A673 (cell line): ENCODE measurements at regions not wholly inside any gene's neighbourhood (a gene's known extent, or its start where the extent isn't known, plus 50 kb on each side); places are given as distances from the start of the nearest gene placed in this dataset.

ENCODE experiments used
- BruUV-seq: library from RNA; stranded (reverse); fragments of 400-500 nt; replicated peaks from 2 replicates; lab custom pipeline; 2021; lab: Mats Ljungman, UMichigan
- CTCF ChIA-PET: fragments of 300-600 bp; sonication (Branson Sonifier 250); formaldehyde crosslinking; loops from one replicate; lab custom pipeline; 2022; ENCODE audit warnings: antibody characterized with exemption; lab: Charles Lee
- POLR2A ChIA-PET: fragments of 300-600 bp; sonication (Branson Sonifier 250); formaldehyde crosslinking; loops from one replicate; lab custom pipeline; 2022; ENCODE audit warnings: antibody characterized with exemption; ENCODE audit not compliant: low non-redundant PET; lab: Charles Lee
- DNase-seq: peaks from one replicate; pipeline ENCODE4 v3.0.0-alpha.2; 2015; ENCODE audit warnings: low spot score
- H3K27ac ChIP-seq: fragments of 200-600 bp; sonication (generic); 2 replicates; pipeline ENCODE4 v1.5.1; 2016; ENCODE audit warnings: mixed run types, low read depth, mild to moderate bottlenecking, mixed read lengths, antibody characterized with exemption, low read length; ENCODE audit not compliant: poor library complexity, severe bottlenecking
- H3K27me3 ChIP-seq: fragments of 200-600 bp; sonication (generic); replicated peaks from 2 replicates; pipeline ENCODE4 v1.6.1; 2017; ENCODE audit warnings: mixed run types, low read depth, mild to moderate bottlenecking, mixed read lengths, antibody characterized with exemption, low read length; ENCODE audit not compliant: insufficient read depth, poor library complexity
- H3K36me3 ChIP-seq: fragments of 200-600 bp; sonication (generic); 2 replicates; pipeline ENCODE4 v1.6.1; 2016; ENCODE audit warnings: mixed run types, mild to moderate bottlenecking, mixed read lengths, antibody characterized with exemption, low read length; ENCODE audit not compliant: insufficient read depth, poor library complexity, severe bottlenecking
- H3K4me1 ChIP-seq: fragments of 200-600 bp; sonication (generic); 2 replicates; pipeline ENCODE4 v1.6.1; 2017; ENCODE audit warnings: mixed run types, mild to moderate bottlenecking, mixed read lengths, antibody characterized with exemption, low read length; ENCODE audit not compliant: insufficient read depth, poor library complexity, severe bottlenecking
- H3K4me3 ChIP-seq: fragments of 200-600 bp; sonication (generic); 2 replicates; pipeline ENCODE4 v1.5.1; 2016; ENCODE audit warnings: low read depth, mixed run types, mild to moderate bottlenecking, mixed read lengths, low read length; ENCODE audit not compliant: poor library complexity, severe bottlenecking
- H3K9me3 ChIP-seq: fragments of 200-600 bp; sonication (generic); 2 replicates; pipeline ENCODE4 v1.6.1; 2016; ENCODE audit warnings: mixed run types, low read depth, mild to moderate bottlenecking, mixed read lengths, antibody characterized with exemption, low read length; ENCODE audit not compliant: poor library complexity, severe bottlenecking
- EZH2 ChIP-seq: fragments of 200-600 bp; sonication (generic); IDR thresholded peaks from 2 replicates; pipeline ENCODE4 v1.6.1; 2017; ENCODE audit warnings: borderline replicate concordance, low read depth, mild to moderate bottlenecking, mixed read lengths, antibody characterized with exemption, low read length; ENCODE audit not compliant: poor library complexity, severe bottlenecking
- intact Hi-C: fragments of 100-400 bp; cut with micrococcal nuclease; formaldehyde crosslinking; loops from one replicate; pipeline ENCODE4 v1.10.0; 2022; ENCODE audit not compliant: unreplicated experiment
- TF ChIP-seq, protein P1 (sequence below): fragments of 300-800, 200-600 bp; sonication (generic); conservative IDR thresholded peaks from 2 replicates; pipeline ENCODE4 v1.5.1; 2017; ENCODE audit warnings: low read depth, mild to moderate bottlenecking, antibody characterized with exemption, low read length, moderate library complexity, mixed read lengths

DNA sequence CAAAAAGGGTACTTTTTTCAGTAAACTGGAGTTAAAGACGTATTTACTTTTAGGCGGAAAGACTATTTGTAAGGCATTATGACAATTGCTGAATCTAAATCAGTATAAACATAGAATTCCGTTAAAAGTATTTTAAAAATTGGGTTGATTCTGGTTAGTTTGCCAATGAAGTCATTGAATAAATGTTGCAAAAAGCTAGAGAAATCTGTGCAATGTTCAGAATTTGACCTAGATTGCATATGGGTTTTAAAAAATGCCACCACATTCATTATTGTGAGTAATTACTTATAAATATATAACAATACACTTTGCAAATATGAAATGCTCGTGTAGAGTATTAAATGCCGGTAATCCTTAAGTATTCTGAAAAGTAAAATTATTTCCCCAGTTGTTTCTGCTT lies 116.5 kb upstream of the EEF1E1 start:
- no peak overlapping the region for H3K4me3 ChIP-seq
- no peak overlapping the region for H3K27ac ChIP-seq
- TF ChIP-seq, protein P1, sequence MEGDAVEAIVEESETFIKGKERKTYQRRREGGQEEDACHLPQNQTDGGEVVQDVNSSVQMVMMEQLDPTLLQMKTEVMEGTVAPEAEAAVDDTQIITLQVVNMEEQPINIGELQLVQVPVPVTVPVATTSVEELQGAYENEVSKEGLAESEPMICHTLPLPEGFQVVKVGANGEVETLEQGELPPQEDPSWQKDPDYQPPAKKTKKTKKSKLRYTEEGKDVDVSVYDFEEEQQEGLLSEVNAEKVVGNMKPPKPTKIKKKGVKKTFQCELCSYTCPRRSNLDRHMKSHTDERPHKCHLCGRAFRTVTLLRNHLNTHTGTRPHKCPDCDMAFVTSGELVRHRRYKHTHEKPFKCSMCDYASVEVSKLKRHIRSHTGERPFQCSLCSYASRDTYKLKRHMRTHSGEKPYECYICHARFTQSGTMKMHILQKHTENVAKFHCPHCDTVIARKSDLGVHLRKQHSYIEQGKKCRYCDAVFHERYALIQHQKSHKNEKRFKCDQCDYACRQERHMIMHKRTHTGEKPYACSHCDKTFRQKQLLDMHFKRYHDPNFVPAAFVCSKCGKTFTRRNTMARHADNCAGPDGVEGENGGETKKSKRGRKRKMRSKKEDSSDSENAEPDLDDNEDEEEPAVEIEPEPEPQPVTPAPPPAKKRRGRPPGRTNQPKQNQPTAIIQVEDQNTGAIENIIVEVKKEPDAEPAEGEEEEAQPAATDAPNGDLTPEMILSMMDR: no peak
- TF ChIP-seq EZH2: no peak
- no peaks in the 10 kb centered on the region for H3K9me3 ChIP-seq
- H3K36me3 ChIP-seq: no peaks in the 10 kb centered on the region
- ChIA-PET POLR2A (no interaction called here), CTCF (interaction anchor here (0.6 to 2.6 kb wide), 3 partner anchors 13 to 87 kb away, joined by 3 to 42 read pairs (median 5); no protein-coding TSS in a partner anchor)
- BruUV-seq: no TSS peak
- intact Hi-C loops: loop anchor here (1.0 kb wide), 1 partner anchor 88 kb away; no protein-coding TSS in a partner anchor
- no peaks in the 10 kb centered on the region for H3K27me3 ChIP-seq
- peaks cover 3% of the 10 kb centered on the region for H3K4me1 ChIP-seq
- DNase-seq: no peak

DNA sequence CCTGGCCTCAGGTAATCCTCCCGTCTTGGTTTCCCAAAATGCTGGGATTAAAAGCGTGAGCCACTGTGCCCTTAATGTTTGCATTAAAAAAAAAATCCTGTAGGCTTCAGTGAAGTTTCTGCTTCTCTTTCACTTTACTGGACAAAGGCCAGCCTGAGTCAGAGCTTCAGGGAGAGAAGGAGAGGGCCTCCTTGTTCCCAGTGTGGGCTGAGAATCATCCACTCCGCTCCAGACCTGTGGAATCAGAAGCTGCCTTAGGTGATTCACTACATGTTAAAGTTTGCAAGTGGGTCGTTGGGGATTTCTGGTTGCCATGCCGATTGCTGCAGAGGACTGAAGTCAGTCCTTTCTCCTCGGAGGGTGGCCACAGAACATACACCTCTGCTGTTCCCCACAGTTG lies 113.3 kb upstream of the EEF1E1 start:
- DNase-seq: no peak
- no peak overlapping the region for H3K27ac ChIP-seq
- intact Hi-C loops: no loop called here

DNA sequence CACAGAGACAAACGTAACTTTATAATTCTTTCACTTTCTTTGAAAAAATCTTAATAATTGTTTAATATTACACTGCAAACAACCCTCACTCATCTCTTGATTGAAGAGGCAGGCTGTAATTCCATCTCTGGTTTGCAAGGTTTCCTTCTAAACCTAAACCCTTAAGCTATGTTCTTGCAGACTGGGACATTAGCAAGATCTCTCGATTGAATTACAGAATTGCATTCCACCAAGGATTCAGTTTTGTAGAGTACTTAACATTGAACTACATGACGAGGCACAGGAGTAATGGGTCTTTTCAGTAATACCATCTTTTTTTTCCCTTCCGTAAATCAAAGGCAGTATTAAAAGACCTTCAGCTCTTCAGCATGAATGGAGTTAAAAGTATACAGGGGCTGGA lies 111.6 kb upstream of the EEF1E1 start:
- intact Hi-C loops: no loop called here
- no TSS peak for BruUV-seq

More for the DNA sequence above, 113.3 kb upstream of the EEF1E1 start:
- ChIA-PET POLR2A (no interaction called here), CTCF (no interaction called here)
- no TSS peak for BruUV-seq
- H3K4me3 ChIP-seq: no peak overlapping the region
- H3K36me3 ChIP-seq: no peaks in the 10 kb centered on the region
- TF ChIP-seq EZH2: no peak
- TF ChIP-seq, protein P1: no peak
- H3K27me3 ChIP-seq: no peaks in the 10 kb centered on the region
- peaks cover 5% of the 10 kb centered on the region for H3K4me1 ChIP-seq
- no peaks in the 10 kb centered on the region for H3K9me3 ChIP-seq

More for the DNA sequence above, 111.6 kb upstream of the EEF1E1 start:
- no peak for DNase-seq
- ChIA-PET CTCF (no interaction called here), POLR2A (no interaction called here)
- Histone ChIP-seq H3K4me1 (peaks cover 4% of the 10 kb centered on the region), H3K27me3 (no peaks in the 10 kb centered on the region), H3K36me3 (no peaks in the 10 kb centered on the region), H3K4me3 (no peak overlapping the region), H3K9me3 (no peaks in the 10 kb centered on the region), H3K27ac (no peak overlapping the region)
- TF ChIP-seq, protein P1: no peak
- TF ChIP-seq EZH2: no peak
